Stimulated activated CD8-positive, alpha-beta memory T cell treated with anti-CD3 and anti-CD28 coated beads, Interleukin-12 subunit alpha, Interleukin-12 subunit beta, amount 100 ng/mL, for 24 hours (primary cell): ENCODE measurements at regions not wholly inside any gene's neighbourhood (a gene's known extent, or its start where the extent isn't known, plus 50 kb on each side); places are given as distances from the start of the nearest gene placed in this dataset.

Experiments used
- DNase-seq: peaks from one replicate; pipeline ENCODE4 v3.0.0-alpha.2; 2020; ENCODE audit errors: extremely low read depth

DNA sequence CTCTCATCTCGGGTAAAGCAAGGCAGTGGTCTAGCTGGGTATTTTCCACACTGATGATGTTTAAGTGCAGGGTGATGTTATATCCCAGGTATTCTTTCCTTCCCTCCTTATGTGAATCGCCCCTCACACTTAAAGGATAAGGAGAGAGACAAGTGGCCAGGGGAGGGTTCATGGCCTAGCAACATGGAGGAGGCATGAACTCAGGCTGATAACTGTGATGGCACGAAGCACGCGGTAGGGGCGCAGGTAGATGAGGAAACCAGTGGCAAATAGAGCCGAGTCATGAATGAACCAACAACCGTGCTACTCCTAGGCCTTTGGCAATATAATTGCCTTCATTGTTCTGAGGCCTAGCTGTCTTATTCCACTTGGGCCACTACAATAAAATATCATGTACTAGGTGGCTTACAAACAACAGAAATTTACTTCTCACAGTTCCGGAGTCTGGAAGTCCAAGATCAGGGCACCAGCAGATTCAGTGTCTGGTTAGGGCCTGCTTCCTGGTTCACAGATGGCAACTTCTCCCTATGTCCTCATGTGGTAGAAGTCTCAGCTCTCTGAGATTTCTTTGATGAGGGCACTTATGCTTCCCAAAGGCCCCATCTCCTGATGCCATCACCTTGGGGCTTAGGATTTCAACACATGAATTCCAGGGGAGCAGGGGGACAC is 56.0 kb upstream of the PIK3CG start:
- DNase-seq, result no peak

DNA sequence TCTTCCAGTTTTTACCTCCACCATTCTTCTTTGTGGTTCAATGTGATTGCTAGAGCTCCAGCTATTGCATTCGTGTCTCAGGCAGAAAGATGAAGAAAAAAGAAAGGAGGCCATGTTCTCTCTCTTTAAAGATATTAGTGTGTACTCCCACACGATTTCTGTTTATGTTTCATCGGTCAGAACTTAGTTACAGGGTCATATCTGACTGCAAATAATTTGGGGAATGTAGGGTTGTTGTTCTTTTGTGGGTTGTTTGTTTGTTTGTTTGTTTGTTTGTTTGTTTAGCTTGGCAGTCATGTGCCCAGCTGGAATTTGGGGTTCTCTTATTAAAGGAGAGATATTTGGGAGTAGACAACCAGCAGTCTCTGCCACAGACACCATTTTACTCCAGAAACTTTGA is 53.6 kb upstream of the PIK3CG start:
- no peak for DNase-seq

DNA sequence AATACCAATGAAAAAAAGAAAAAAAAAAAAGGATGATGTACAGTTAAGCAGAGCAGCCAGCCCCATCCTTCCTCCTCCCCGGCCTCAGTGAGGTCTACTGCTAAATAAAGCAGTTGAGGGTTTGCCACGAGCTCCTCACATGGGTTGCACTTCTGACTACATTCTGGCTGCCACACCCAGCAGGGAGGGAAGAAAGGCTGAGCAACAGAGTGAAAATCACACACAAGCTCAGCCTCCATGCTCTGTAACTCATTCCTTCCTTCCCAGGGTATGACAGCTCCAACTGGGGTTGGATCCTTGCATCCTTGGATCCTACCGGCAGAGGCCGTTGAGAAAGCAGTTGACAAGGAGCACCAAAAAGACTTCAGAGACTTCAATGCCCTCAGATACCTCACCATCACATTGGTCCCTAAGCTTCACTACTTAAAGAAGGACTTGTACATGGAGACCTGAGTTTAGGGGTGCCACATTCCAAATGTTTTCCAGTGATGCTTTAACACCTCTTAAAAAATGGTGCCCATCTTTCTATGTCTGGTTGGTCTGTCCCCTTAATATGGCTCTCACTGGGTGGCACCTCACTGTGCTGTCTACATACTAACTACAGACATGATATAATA is 52.9 kb upstream of the PIK3CG start:
- DNase-seq, result no peak

DNA sequence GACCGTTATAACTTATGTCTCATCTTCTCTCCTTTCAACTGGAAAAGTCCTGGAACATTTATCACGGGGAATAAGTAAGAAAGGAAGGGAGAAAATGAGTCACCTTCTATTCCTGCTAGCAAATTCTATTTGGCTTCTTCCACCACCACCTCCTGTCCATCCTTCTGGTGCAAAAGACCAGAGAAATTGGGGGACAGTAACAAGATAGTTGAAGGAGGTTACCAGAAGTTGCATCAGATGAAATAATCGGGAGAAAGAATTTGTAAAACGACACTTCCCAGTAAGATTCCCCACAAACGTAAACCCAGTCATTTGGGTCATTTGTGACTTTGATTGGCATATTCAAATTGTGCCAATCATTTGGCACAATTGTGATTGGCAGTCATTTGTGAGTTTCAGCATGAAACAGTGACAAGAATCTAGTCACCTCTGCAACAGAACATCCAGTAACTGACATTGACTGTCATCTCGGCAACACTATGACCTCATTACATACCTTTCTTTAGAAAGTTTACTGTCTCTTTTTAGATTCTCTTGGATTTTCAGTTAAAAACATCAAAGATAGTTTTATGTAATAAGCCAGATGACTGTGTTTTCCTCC is 51.3 kb upstream of the PIK3CG start:
- DNase-seq, result no peak

DNA sequence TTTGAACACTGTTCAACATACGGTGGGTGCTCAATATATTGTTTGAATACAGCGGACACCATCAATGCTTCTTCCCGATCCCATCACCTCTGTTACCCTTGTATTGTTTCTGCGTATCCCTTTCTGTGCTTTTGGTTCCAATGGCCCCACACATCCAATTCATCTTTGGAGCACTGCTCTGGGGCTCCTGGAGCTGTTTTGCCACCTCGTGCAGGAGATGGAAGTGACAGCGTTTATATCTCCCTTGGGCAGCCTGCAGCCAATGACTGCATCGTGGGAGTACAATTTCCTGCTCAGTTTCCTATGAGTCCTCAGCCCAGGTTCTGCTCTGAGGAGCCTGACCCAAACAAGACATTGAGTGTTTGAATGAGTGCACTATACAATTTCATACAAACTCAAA is 50.2 kb upstream of the PIK3CG start:
- no peak for DNase-seq
